AG09319 (cell line): ENCODE measurements at regions not wholly inside any gene's neighbourhood (a gene's known extent, or its start where the extent isn't known, plus 50 kb on each side); places are given as distances from the start of the nearest gene placed in this dataset.
"Not testable (repeated sequence)": the region's sequence is repeated elsewhere in the genome, so short reads cannot be mapped to it uniquely, and the experiment has no call there.

Experiments
- DNase-seq: peaks from one replicate; pipeline ENCODE4 v3.0.0-alpha.2; 2010; ENCODE audit warnings: low read depth; ENCODE audit errors: extremely low read depth
- TF ChIP-seq, protein P1 (sequence below): IDR thresholded peaks from 2 replicates; pipeline ENCODE4 v1.5.1; 2011; ENCODE audit warnings: low read depth, mild to moderate bottlenecking, inconsistent platforms, low read length, moderate library complexity

DNA sequence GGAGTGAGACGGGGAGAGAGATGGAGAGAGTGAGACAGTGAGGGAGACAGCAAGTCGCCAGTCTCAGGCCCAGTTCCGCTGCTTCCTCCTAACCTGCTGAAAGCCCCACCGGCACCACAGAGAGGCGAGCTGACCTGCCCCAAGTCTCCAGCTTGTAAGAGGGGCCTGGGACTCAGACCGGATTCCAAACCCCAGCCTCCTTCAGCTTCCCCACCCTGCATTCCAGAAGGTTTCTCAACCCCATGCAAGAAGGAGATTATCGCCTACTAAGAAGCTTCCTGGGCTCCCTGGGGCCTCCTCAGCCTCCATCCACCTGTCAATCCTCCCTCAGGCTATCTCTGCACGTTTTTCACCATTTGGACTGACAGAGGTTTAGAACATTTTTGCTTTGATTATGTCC is 173.1 kb upstream of the RAB6C start:
- TF ChIP-seq, protein P1, sequence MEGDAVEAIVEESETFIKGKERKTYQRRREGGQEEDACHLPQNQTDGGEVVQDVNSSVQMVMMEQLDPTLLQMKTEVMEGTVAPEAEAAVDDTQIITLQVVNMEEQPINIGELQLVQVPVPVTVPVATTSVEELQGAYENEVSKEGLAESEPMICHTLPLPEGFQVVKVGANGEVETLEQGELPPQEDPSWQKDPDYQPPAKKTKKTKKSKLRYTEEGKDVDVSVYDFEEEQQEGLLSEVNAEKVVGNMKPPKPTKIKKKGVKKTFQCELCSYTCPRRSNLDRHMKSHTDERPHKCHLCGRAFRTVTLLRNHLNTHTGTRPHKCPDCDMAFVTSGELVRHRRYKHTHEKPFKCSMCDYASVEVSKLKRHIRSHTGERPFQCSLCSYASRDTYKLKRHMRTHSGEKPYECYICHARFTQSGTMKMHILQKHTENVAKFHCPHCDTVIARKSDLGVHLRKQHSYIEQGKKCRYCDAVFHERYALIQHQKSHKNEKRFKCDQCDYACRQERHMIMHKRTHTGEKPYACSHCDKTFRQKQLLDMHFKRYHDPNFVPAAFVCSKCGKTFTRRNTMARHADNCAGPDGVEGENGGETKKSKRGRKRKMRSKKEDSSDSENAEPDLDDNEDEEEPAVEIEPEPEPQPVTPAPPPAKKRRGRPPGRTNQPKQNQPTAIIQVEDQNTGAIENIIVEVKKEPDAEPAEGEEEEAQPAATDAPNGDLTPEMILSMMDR = no peak
- DNase-seq = no peak

DNA sequence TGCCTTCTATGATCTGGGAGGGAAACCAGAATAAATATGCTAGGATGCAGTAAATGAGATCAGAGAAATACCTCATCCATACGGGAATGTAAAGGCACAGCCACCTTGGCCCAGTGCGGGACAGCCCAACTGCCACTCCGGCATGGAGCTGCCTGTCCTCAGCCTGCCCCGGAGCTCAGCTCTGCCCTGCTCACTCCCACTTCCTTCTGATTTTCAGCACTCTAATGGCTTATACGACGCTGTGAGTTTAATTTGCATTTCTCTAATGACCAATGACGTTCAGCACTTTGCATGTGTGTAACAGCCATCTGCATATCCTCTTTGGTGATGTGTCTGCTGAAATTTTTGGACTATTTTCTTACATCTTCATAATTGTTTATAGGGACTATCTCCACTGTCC is 172.5 kb upstream of the RAB6C start:
- TF ChIP-seq, protein P1 = no peak
- DNase-seq = no peak

DNA sequence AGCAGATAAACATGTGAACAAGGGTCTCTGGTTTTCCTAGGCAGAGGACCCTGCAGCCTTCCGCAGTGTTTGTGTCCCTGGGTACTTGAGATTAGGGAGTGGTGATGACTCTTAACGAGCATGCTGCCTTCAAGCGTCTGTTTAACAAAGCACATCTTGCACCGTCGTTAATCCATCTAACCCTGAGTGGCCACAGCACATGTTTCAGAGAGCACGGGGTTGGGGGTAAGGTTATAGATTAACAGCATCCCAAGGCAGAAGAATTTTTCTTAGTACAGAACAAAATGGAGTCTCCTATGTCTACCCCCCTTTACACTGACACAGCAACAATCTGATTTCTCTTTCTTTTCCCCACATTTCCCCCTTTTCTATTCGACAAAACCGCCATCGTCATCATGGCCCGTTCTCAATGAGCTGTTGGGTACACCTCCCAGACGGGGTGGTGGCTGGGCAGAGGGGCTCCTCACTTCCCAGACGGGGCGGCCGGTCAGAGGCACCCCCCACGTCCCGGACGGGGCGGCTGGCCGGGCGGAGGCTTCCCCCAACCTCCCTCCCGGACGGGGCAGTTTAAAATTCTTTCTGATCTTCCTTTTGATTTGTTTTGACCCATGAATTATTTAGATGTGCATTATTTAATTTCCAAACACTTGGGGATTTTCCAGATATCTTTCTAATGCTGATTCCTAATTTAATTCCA is 171.7 kb upstream of the RAB6C start:
- DNase-seq = not testable (repeated sequence)

DNA sequence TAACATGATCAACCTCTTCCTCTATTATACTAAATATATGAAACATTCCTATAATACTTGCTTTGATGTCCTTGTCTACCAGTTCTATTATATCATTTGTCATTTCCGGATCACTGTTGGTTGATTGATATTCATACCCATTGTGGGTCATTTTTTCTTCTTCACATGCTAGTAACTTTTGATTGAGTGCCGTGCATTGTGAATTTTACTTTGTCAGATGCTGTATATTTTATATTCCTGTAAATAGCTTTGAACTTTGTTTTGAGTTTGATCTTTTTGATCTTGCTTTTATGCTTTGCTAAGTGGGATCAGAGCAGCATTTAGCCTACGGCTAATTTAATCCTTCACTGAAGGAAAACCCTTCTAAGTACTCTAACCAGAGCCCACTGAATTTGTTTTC is 168.9 kb upstream of the RAB6C start:
- TF ChIP-seq, protein P1 = no peak
- no peak for DNase-seq

DNA sequence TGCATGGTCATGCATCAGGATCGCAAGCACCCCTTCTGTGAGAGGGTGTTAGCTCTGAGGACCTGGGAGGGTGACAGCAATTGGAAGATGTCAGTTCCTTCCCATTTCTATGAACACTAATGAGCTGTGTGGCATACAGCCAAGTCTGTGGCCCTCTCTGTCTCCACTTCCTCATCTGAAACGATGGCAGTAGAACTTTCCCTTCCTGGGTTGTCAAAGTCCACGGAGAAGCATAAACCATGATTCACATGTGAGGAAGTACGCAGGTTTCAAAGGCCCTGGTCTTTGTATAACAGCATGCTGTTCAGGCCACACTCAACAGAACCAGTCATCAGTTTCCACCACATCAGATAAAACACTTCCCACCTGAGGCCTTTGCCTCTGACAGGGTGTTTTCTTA is 167.4 kb upstream of the RAB6C start:
- no peak for DNase-seq
- TF ChIP-seq, protein P1 = no peak

DNA sequence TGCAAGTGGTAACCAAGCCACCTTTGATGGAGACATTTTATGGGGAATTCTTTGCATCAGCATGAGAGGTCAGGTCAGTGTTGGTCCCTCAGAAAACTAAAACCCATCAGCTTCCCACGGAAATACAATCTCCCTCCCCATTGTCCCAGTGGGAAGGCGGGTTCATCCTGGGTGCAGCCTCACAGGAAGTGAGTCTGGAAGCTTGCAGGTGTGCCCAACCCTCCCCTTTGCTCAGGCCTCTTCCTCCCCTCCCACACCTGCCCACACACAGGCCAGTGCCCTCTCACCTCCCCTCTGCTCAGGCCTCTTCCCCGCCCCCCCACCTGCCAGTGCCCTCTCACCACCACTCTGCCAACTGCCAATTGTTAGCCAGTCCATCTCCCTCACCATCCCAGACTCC is 166.8 kb upstream of the RAB6C start:
- DNase-seq = no peak
- TF ChIP-seq, protein P1 = no peak

DNA sequence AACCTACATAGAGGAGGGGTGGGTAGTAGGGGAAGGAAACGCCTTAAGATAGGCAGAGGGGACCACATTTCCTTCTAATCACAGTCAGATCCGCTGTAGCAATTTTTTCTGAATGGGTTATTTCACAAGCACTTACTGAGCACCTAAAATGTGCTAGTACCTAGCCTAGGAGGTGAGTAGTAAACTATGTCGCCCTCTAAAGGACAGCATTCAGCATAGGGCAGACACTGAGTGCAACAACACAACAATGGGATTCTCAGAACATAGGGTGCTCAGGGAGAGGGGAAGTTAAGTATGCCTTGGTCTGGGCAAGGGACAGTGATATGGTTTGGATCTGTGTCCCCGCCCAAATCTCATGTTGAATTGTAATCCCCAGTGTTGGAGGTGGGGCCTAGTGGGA is 166.1 kb upstream of the RAB6C start:
- no peak for DNase-seq
- TF ChIP-seq, protein P1 = no peak
